Bone marrow (tissue), 2 donors: ENCODE measurements at regions not wholly inside any gene's neighbourhood (a gene's known extent, or its start where the extent isn't known, plus 50 kb on each side); places are given as distances from the start of the nearest gene placed in this dataset.

Source experiments
- DNase-seq, 2 donors: peaks; one replicate each; lab custom pipeline; 2025; lab: John Stamatoyannopoulos, UW

DNA sequence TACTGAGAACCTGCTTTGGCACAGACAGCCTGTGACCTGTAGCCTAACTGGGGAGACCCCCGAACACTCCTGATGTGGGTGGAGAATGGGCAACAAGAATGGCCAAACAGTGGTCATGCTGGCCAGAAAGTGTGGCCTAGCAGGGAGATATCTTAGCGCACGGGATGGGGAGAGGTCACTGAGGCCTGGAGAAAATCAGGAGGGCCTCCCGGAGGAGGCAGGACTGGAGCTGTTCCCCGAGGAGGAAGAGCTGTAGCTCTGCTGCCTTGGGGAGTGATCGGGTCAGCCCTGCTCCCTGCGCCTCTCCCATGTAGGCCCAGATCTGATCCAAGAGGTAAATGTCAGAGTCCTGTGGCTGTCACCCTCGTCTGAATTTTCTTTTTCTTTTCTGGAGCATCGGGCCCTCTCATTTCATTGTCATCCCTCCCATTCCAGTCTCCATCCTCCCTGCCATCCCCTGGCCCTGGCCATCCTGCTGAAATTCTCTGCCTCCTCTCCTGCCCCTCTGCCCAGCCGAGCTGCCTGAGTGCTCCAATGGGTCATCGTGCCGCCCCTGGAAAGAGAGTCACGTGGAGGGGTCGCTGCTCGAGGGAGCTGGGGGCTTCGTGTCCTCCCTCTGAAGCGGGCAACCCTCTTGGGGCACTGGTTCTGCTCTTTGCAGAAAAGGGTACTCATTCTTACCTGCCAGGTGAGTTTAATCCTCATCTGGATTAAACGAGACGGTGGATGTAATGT lies 242.9 kb downstream of the HAUS1 start:
- DNase-seq: no peak

DNA sequence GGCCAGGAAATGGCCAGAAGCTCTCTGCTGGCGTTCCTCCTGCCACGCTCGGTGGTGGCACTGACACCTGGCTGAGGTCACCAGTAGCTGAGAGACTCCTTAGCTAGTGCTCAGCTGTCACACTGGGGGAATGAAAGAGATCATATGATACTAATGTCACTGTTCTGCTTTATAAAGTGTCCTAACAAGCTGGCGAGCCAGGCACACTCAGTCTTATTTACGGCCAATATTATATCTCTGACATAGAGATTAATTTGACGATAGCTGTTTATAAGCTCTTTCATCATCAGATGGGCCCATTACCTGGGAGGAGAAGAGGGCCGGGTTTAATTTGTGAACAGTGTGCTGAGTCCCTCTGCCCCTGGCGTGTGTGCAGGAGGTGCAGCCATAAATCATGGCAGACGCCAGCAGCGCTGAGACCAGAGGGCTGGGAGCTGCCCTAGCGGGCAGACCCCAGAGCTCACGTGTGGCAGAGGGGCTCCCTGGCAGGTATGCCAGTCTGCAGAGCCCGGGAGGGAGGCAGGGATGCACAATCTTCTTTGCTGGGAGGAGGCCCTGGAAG lies 246.5 kb downstream of the HAUS1 start:
- no peak for DNase-seq

GRCh38 chr18:46352520-46353250 lies 248.5 kb downstream of the HAUS1 start:
- DNase-seq: no peak

DNA sequence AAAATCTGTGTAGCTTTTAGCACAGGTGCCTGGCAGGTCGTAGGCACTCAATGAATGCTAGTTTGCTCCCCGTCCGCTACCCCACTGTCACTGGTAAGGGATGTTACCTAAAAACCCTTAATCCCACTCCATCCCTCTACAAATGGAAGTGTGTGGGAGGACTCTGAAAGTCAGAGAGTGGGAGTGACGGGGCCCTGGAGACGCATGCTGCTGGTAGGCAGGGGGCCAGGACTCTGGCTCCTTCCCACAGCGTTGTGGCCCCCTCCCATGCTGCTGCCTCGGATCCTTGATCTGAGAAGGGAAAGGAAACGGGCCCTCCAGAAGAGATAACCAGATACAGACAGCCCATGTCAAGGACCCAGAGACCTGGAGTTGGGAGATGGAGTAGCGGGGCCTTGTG lies 249.3 kb downstream of the HAUS1 start:
- no peak for DNase-seq

DNA sequence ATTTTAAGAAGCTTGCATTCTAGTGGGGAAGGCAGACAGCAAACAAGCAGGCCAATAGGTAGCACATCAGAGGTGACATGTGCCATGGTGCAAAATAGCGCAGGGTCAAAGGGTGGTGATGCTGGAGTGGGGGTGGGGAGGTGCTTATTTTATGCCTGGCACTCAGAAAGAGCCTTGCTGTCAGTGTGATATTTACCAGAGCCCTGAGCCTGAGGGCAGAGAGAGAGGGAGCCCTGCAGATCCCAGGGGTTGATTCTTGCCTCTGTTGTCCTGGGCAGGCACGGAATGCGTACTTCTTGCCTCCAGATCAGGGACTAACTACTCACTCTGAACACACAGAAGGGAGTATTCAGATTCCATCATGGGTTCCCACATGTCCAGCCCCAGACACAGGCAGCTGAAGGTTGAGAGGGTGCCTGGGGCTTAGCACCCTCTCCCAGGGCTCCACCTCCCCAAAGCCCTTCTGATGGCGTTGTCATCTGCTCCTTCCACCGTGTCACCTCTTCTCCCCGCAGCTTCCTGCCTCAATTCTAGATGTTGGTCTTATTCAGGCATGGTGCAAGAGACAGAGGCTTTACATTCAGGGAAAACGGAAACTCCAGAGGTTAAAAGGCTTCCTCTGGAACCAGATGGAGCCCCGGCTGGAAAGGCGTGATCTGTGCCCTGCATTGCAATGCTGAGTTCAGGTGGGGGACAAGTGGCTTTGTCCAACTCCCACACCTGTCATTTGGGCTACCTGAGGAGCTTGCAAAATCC lies 252.3 kb downstream of the HAUS1 start:
- DNase-seq: no peak

- DNase-seq: no peak
Observed at GRCh38 chr18:46360102-46360699, 256.0 kb downstream of the HAUS1 start.

- DNase-seq: no peak
Observed at GRCh38 chr18:46360866-46361265, 256.7 kb downstream of the HAUS1 start.

- no peak for DNase-seq
Observed at GRCh38 chr18:46362533-46362932, 258.3 kb downstream of the HAUS1 start.

DNA sequence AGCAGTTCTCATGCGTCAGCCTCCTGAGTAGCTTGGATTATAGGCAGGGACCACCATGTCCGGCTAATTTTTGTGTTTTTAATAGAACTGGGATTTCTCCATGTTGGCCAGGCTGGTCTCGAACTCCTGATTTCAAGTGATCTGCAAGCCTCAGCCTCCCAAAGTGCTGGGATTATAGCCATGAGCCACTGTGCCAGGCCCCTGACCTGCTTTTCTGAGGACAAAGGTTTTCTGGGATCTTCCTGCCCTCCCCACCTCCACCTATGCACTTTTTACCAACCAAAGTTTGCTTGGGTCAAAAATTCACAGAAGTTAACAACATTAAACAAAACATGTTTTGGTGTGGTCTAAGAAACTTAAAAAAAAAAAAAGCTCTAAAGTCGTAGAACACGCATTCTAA lies 259.9 kb downstream of the HAUS1 start:
- no peak for DNase-seq

GRCh38 chr18:46366201-46366600 lies 262.0 kb downstream of the HAUS1 start:
- no peak for DNase-seq

- DNase-seq: no peak
Observed at GRCh38 chr18:46366751-46367376, 262.7 kb downstream of the HAUS1 start.

DNA sequence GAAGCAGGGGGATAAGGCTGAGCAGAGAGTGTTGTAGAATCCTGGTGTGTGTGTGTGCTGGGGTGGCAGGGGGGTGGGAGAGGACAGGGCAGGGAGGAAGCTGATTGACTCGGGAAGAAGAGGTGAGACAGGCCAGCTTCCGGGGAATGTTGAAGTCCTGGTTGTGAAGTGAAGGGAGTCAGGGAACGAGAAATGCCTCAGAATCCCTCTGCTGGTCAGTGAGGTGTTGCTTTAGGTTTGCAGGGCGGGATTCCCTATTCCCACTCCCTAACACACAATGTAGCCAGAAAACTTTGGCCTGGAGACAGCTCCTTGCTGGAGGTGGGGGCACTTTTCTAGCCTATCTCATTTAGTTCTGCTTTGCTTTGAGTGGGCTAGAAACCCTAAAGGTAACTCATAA lies 265.1 kb downstream of the HAUS1 start:
- no peak for DNase-seq

DNA sequence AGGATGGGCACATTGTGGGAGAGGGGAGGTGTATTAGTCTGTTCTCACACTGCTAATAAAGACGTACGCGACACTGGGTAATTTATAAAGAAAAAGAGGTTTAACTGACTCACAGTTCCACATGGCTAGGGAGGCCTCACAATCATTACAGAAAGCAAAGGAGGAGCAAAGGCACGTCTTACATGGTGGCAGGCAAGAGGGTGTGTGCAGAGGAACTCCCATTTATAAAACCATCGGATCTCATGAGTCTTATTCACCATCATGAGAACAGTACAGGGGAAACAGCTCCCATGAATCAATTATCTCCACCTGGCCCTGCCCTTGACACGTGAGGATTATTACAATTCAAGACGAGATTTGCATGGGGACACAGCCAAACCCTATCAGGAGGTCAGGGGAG lies 266.7 kb downstream of the HAUS1 start:
- no peak for DNase-seq

- no peak for DNase-seq
Observed at GRCh38 chr18:46372670-46373069, 268.5 kb downstream of the HAUS1 start.

DNA sequence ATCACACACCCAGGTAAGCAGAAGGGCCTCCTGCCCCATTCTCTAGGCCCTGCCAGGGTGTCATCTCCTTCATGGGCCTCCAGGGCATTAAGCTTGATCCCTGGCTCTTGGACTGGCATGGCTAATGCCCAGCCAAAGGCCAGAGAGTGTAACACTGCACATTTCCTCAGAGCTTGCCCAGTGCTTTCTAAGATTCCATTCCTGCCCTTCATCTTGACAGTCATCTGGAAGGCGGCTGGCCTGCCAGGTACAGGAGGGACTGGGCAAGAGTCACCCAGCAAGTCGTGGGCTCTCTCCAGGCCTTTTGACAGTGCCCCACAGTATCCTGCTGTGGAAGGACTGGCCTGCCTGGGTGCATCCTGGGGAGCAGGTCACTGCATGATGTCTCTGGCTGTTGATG lies 268.9 kb downstream of the HAUS1 start:
- no peak for DNase-seq

DNA sequence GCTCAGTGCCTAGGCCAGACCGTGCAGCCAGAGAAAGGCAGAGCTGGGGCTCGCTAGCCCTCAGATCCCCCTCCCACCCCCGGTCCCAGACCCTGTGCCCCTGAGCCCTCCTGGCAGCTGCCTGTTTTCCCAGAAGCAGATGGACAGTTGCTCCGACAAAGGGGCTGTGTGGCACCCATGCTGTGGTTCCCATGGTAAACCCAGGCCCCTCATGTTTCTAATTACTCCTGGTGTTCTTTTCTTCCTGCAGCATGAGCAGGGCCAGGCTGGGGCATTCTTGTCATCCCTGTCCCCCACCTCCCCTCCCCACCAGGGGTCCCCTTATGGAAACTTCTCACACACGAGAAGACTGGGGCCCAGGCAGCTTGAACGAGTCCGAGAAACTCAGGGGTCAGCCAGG lies 269.6 kb downstream of the HAUS1 start:
- DNase-seq: no peak

GRCh38 chr18:46374850-46375249 lies 270.7 kb downstream of the HAUS1 start:
- no peak for DNase-seq

GRCh38 chr18:46377557-46377956 lies 273.4 kb downstream of the HAUS1 start:
- no peak for DNase-seq

- DNase-seq: no peak
Observed at GRCh38 chr18:46378126-46378863, 274.1 kb downstream of the HAUS1 start.

GRCh38 chr18:46378864-46379207 lies 274.7 kb downstream of the HAUS1 start:
- no peak for DNase-seq

GRCh38 chr18:46379323-46379950 lies 275.3 kb downstream of the HAUS1 start:
- DNase-seq: no peak
